CD4-positive, alpha-beta memory T cell (primary cell): ENCODE measurements at regions not wholly inside any gene's neighbourhood (a gene's known extent, or its start where the extent isn't known, plus 50 kb on each side); places are given as distances from the start of the nearest gene placed in this dataset.

Experiments used
- CTCF ChIA-PET: fragments of 350-600 bp; sonication (Branson Sonifier 250); formaldehyde crosslinking; loops from one replicate; lab custom pipeline; 2021; ENCODE audit warnings: inconsistent platforms; ENCODE audit not compliant: partially characterized antibody; lab: Charles Lee
- POLR2A ChIA-PET: fragments of 350-600 bp; sonication (Branson Sonifier 250); formaldehyde crosslinking; loops from one replicate; lab custom pipeline; 2021; ENCODE audit not compliant: partially characterized antibody; lab: Charles Lee
- DNase-seq, 5 donors: peaks; one replicate each; pipeline versions ENCODE4 v3.0.0 to v3.0.0-alpha.2; 2020 to 2022; ENCODE audit warnings: mixed read lengths in 1 of 5
- H3K27ac ChIP-seq: one replicate; pipeline ENCODE4 v1.7.0; 2013; ENCODE audit warnings: low read depth, low read length
- H3K27me3 ChIP-seq: 2 replicates; pipeline ENCODE4 v1.7.0; 2013; ENCODE audit warnings: mild to moderate bottlenecking, low read length, moderate library complexity; ENCODE audit not compliant: insufficient read depth
- H3K36me3 ChIP-seq: 2 replicates; pipeline ENCODE4 v1.7.0; 2013; ENCODE audit warnings: mild to moderate bottlenecking, low read length, moderate library complexity; ENCODE audit not compliant: insufficient read depth
- H3K4me1 ChIP-seq: 2 replicates; pipeline ENCODE4 v1.7.0; 2013; ENCODE audit warnings: mild to moderate bottlenecking, low read length, moderate library complexity; ENCODE audit not compliant: insufficient read depth
- H3K4me3 ChIP-seq, 2 donors: one replicate each; pipeline ENCODE4 v1.7.0; 2013; ENCODE audit warnings: low read length in 2 of 2, mild to moderate bottlenecking in 1 of 2
- H3K9me3 ChIP-seq, 2 donors: one replicate each; pipeline ENCODE4 v1.7.0; 2013; ENCODE audit warnings: low read length in 2 of 2, control low read depth in 1 of 2; ENCODE audit not compliant: control insufficient read depth in 1 of 2
- H3K27ac Mint-ChIP-seq, 7 donors: one replicate each; pipeline ENCODE4 v1.8.0; 2020 to 2021; ENCODE audit warnings: mixed read lengths in 7 of 7, mild to moderate bottlenecking in 6 of 7, inconsistent platforms in 3 of 7, moderate library complexity in 3 of 7
- H3K27me3 Mint-ChIP-seq, 2 donors: one replicate each; pipeline ENCODE4 v1.8.0; 2020 to 2021; ENCODE audit warnings: mixed read lengths in 2 of 2
- H3K36me3 Mint-ChIP-seq, 2 donors: one replicate each; pipeline ENCODE4 v1.8.0; 2020 to 2021; ENCODE audit warnings: mixed read lengths in 2 of 2, inconsistent platforms in 1 of 2, mild to moderate bottlenecking in 1 of 2
- H3K4me1 Mint-ChIP-seq, 4 donors: one replicate each; pipeline ENCODE4 v1.8.0; 2020 to 2021; ENCODE audit warnings: mixed read lengths in 4 of 4, mild to moderate bottlenecking in 1 of 4
- H3K4me3 Mint-ChIP-seq, 8 donors: one replicate each; pipeline ENCODE4 v1.8.0; 2020 to 2021; ENCODE audit warnings: mixed read lengths in 8 of 8, mild to moderate bottlenecking in 7 of 8, moderate library complexity in 6 of 8, inconsistent platforms in 3 of 8
- H3K9me3 Mint-ChIP-seq, 8 donors: one replicate each; pipeline ENCODE4 v1.8.0; 2020 to 2021; ENCODE audit warnings: mixed read lengths in 8 of 8, mild to moderate bottlenecking in 5 of 8, inconsistent platforms in 3 of 8, moderate library complexity in 1 of 8
- intact Hi-C: fragments of 100-400 bp; cut with micrococcal nuclease; formaldehyde crosslinking; loops from one replicate; pipeline ENCODE4 v1.15.1; 2023

DNA sequence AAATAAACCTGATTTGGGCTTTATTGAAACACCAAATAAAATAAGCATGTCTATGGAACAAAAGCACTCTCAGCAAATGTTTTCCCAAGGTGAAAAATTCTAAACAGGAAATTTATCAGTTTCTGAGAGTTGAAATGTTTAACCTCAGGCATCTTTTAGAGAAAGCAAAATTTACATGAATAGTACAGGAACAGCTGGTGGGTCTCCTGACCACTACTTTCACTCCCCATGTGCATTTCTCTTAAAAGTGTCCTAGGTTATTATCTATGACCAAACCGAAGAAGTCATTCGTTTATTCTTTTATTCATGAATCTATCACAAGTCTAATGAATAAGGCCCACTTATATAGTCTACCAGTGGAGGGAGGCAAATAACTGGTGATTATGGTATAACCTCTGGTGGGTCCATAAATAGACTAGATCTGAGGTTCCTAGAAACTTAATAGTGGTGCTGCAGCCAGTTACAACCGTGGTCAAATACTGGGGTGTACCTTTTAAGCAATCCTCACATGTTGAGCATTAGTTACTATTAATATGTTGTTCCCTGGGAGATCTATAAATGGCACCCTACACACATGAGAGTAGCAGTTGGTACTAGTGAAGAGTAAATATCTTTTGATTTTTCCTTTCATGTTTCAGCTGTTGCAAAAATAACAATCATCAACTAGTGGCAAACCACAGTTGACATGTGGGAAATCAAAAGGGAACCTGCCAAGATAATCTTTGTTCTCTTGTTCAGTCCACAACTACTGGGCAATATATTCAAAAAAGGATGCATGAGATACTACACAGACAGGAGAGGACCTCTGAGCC lies 169.3 kb upstream of the STAC start:
- DNase-seq = no peak
- POLR2A ChIA-PET = no interaction called here
- intact Hi-C loops = no loop called here

DNA sequence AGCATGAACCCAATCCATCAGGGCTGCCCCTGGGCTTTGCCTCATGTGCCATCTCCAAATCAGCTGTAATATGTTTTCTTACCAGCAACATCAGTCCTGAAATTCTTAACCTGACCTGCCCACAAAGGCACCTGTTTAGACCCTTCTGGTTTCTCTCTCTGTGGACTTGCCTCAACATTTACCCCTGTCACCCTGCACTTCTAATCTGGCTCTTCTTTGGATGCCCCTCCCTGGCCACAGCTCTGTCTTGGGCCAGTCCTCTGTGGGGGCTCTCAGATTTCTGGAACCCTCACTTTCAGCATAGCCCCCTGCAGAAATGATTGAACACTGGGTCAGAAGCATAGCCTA lies 168.7 kb upstream of the STAC start:
- DNase-seq = no peak
- Mint-ChIP-seq H3K9me3 (no peaks in the 10 kb centered on the region), H3K4me1 (no peaks in the 10 kb centered on the region), H3K27ac (no peak overlapping the region), H3K27me3 (no peaks in the 10 kb centered on the region), H3K4me3 (no peak overlapping the region), H3K36me3 (no peaks in the 10 kb centered on the region)
- intact Hi-C loops = no loop called here
- POLR2A ChIA-PET = no interaction called here
- H3K4me1 ChIP-seq = no peaks in the 10 kb centered on the region
- H3K36me3 ChIP-seq = no peaks in the 10 kb centered on the region
- H3K27ac ChIP-seq = no peak overlapping the region
- H3K27me3 ChIP-seq = no peaks in the 10 kb centered on the region
- H3K4me3 ChIP-seq = no peak overlapping the region
- CTCF ChIA-PET = interaction anchor here (1.1 kb wide), 1 partner anchor 10 kb away, joined by 3 read pairs; no protein-coding TSS in a partner anchor
- no peaks in the 10 kb centered on the region for H3K9me3 ChIP-seq

More for the DNA sequence above, 169.3 kb upstream of the STAC start:
- H3K36me3 Mint-ChIP-seq = no peaks in the 10 kb centered on the region
- H3K27me3 ChIP-seq = no peaks in the 10 kb centered on the region
- no peaks in the 10 kb centered on the region for H3K36me3 ChIP-seq
- H3K4me1 Mint-ChIP-seq = no peaks in the 10 kb centered on the region
- H3K9me3 ChIP-seq = no peaks in the 10 kb centered on the region
- H3K27me3 Mint-ChIP-seq = no peaks in the 10 kb centered on the region
- peaks cover 0 to 1% (median 0%) of the 10 kb centered on the region in 8 donors for H3K9me3 Mint-ChIP-seq
- CTCF ChIA-PET = no interaction called here
- H3K4me3 ChIP-seq = no peak overlapping the region
- no peak overlapping the region for H3K27ac ChIP-seq
- no peak overlapping the region for H3K4me3 Mint-ChIP-seq
- no peaks in the 10 kb centered on the region for H3K4me1 ChIP-seq
- no peak overlapping the region for H3K27ac Mint-ChIP-seq

DNA sequence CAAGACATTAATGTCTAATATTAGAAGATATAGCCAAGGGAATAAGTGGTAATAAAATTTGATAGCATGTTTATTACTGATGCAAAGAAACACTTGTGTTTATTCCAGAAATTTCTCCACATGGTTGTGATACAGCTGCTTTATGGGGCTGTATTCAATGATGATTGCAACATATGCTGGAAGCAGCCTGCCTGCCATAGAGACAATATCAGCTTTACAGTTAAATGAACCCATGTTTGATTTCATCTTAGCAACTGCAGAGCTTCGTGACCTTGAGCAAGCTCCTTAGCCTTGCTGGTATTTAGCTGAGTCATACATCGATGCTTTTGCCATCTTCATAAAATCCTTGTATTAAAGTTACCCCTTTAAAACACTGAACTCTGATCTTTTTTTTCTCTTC lies 168.1 kb upstream of the STAC start:
- no peaks in the 10 kb centered on the region for H3K27me3 ChIP-seq
- Mint-ChIP-seq H3K36me3 (no peaks in the 10 kb centered on the region), H3K27me3 (no peaks in the 10 kb centered on the region), H3K4me1 (no peaks in the 10 kb centered on the region), H3K9me3 (peaks cover 0 to under 1% (median 0%) of the 10 kb centered on the region in 8 donors), H3K27ac (no peak overlapping the region), H3K4me3 (no peak overlapping the region)
- H3K36me3 ChIP-seq = no peaks in the 10 kb centered on the region
- H3K4me1 ChIP-seq = no peaks in the 10 kb centered on the region
- CTCF ChIA-PET = interaction anchor here (1.1 kb wide), 1 partner anchor 10 kb away, joined by 3 read pairs; no protein-coding TSS in a partner anchor
- DNase-seq = no peak
- POLR2A ChIA-PET = no interaction called here
- no peak overlapping the region for H3K27ac ChIP-seq
- no peak overlapping the region for H3K4me3 ChIP-seq
- intact Hi-C loops = no loop called here
- no peaks in the 10 kb centered on the region for H3K9me3 ChIP-seq

DNA sequence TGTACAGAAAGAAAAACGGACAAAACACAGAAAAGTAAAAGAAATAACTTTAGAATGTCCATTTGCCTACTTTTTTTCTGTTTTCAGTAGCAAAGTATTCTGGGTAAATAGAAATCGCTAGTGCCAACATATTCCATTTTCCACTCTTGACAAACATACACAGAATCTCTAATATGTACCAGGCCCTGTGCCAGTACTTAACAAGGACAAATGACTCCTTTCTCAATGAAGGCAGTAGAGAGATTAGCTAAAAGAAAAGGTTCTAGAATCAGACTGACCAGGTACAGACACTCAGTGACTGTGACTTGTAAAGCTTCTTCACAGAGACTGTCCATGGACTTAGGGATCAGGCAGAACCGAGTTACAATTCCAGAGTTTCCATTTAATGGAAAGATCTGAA lies 165.8 kb upstream of the STAC start:
- ChIA-PET POLR2A (no interaction called here), CTCF (no interaction called here)

DNA sequence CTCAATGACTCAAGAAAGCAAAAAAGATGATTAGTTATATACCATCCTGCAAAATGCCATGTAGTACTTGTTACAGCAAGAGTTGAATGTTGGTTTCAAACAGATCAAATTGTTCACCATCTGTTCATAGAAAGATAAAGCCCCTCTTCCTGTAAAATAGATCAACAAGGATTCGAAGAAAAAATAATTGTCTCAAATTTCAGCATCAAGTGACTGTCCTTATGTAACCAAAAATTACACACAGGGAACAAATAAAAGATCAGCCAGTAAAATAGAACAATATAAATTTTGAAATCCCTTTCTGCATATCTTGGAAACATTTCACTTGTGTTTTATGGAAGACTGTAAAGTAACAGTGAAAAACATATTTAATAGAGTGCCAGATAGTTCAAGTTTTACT lies 165.1 kb upstream of the STAC start:
- Histone ChIP-seq H3K4me1 (no peaks in the 10 kb centered on the region), H3K27ac (no peak overlapping the region), H3K27me3 (no peaks in the 10 kb centered on the region), H3K4me3 (no peak overlapping the region), H3K9me3 (no peaks in the 10 kb centered on the region), H3K36me3 (no peaks in the 10 kb centered on the region)
- Mint-ChIP-seq H3K9me3 (peaks cover 0 to 3% (median 0%) of the 10 kb centered on the region in 8 donors), H3K4me3 (no peak overlapping the region), H3K4me1 (no peaks in the 10 kb centered on the region), H3K27ac (no peak overlapping the region), H3K27me3 (no peaks in the 10 kb centered on the region), H3K36me3 (no peaks in the 10 kb centered on the region)
- intact Hi-C loops = no loop called here
- ChIA-PET POLR2A (no interaction called here), CTCF (no interaction called here)
- DNase-seq = no peak

More for the DNA sequence above, 165.8 kb upstream of the STAC start:
- DNase-seq = no peak
- no peaks in the 10 kb centered on the region for H3K36me3 ChIP-seq
- no peaks in the 10 kb centered on the region for H3K27me3 ChIP-seq
- Mint-ChIP-seq H3K27me3 (no peaks in the 10 kb centered on the region), H3K27ac (no peak overlapping the region), H3K9me3 (peaks cover 0 to 3% (median 0%) of the 10 kb centered on the region in 8 donors), H3K36me3 (no peaks in the 10 kb centered on the region), H3K4me1 (no peaks in the 10 kb centered on the region), H3K4me3 (no peak overlapping the region)
- no peak overlapping the region for H3K4me3 ChIP-seq
- H3K27ac ChIP-seq = no peak overlapping the region
- H3K4me1 ChIP-seq = no peaks in the 10 kb centered on the region
- intact Hi-C loops = no loop called here
- no peaks in the 10 kb centered on the region for H3K9me3 ChIP-seq

DNA sequence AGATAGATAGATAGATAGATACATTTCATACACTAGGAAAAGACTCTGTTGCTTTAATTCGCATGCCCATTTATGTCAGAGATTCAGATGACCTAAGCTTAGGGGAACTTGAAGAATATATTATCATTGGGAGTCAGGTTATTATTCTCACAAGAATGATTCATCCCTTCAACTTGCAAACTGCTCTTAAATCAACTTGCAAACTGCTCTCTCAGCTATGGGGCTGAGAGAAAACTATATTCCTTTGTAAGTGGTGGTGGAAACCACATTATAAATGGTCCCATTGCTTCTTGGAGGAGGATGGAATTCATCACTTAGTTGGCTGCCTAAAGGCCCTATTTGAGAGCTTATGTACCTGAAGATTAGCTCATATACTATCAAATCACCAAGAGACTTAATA lies 160.9 kb upstream of the STAC start:
- ChIA-PET CTCF (no interaction called here), POLR2A (no interaction called here)
- H3K27me3 ChIP-seq = no peaks in the 10 kb centered on the region
- Mint-ChIP-seq H3K27me3 (no peaks in the 10 kb centered on the region), H3K36me3 (no peaks in the 10 kb centered on the region), H3K27ac (no peak overlapping the region), H3K4me1 (no peaks in the 10 kb centered on the region), H3K9me3 (peaks cover 0 to 3% (median 2%) of the 10 kb centered on the region in 8 donors), H3K4me3 (no peak overlapping the region)
- DNase-seq = no peak
- H3K9me3 ChIP-seq = no peaks in the 10 kb centered on the region
- H3K27ac ChIP-seq = no peak overlapping the region
- intact Hi-C loops = no loop called here
- no peaks in the 10 kb centered on the region for H3K4me1 ChIP-seq
- H3K4me3 ChIP-seq = no peak overlapping the region
- H3K36me3 ChIP-seq = no peaks in the 10 kb centered on the region

DNA sequence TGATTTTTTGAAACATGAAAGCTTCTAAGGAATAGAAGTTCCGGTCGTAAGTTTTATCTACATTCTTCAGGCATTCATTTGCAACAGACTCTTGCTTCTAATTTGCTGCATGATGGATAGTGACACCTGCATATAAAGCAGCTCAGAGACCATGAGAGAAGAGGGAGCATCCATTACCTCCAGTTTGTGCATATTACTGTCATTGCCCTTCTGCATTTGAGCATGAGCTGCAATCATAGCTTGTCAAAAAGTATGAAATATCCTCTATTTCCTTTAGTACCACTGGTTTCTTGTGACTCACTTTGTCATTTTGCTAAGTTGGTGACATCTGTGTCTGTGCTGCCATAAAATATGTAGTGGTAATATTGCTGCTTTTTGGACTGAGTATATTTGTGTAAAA lies 160.1 kb upstream of the STAC start:
- H3K4me3 ChIP-seq = no peak overlapping the region
- H3K27ac ChIP-seq = no peak overlapping the region
- no peak overlapping the region for H3K27ac Mint-ChIP-seq
- H3K9me3 Mint-ChIP-seq = peaks cover 0 to 6% (median 2%) of the 10 kb centered on the region in 8 donors
- H3K36me3 Mint-ChIP-seq = no peaks in the 10 kb centered on the region
- no peak for DNase-seq
- intact Hi-C loops = loop anchor here (1.0 kb wide), 1 partner anchor 30 kb away; no protein-coding TSS in a partner anchor
- ChIA-PET POLR2A (no interaction called here), CTCF (no interaction called here)
- H3K4me3 Mint-ChIP-seq = no peak overlapping the region
- H3K36me3 ChIP-seq = no peaks in the 10 kb centered on the region
- no peaks in the 10 kb centered on the region for H3K4me1 Mint-ChIP-seq
- no peaks in the 10 kb centered on the region for H3K27me3 ChIP-seq
- no peaks in the 10 kb centered on the region for H3K9me3 ChIP-seq
- no peaks in the 10 kb centered on the region for H3K4me1 ChIP-seq
- H3K27me3 Mint-ChIP-seq = no peaks in the 10 kb centered on the region
